HCT116 (cell line): ENCODE measurements at regions not wholly inside any gene's neighbourhood (a gene's known extent, or its start where the extent isn't known, plus 50 kb on each side); places are given as distances from the start of the nearest gene placed in this dataset.

Source experiments
- ATAC-seq: fragments of 200-7000 bp; cut with Tn5 transposase; 2 replicates; pipeline ENCODE4 v1.9.1; 2020; ENCODE audit warnings: mild to moderate bottlenecking, moderate library complexity
- BruUV-seq: library from RNA; stranded (reverse); fragments of 400-500 nt; replicated peaks from 2 replicates; lab custom pipeline; 2021; lab: Mats Ljungman, UMichigan
- CTCF ChIA-PET: fragments of 300-600 bp; sonication (Branson Sonifier 250); formaldehyde crosslinking; loops from one replicate; lab custom pipeline; 2021; ENCODE audit warnings: antibody characterized with exemption; lab: Charles Lee
- POLR2A ChIA-PET: fragments of 300-600, 350-600 bp; sonication (Branson Sonifier 250); formaldehyde crosslinking; loops from one replicate; lab custom pipeline; 2021; ENCODE audit warnings: antibody characterized with exemption; lab: Charles Lee
- RAD21 ChIA-PET, 2 experiments: fragments of 300-600 bp; sonication (Branson Sonifier 250); formaldehyde crosslinking; loops; one replicate each; lab custom pipeline; 2023; ENCODE audit warnings: low total read pairs in 2 of 2; ENCODE audit not compliant: uncharacterized antibody in 2 of 2, unreplicated experiment in 2 of 2, low non-redundant PET in 1 of 2; lab: Charles Lee
- DNase-seq: peaks from one replicate; pipeline ENCODE4 v3.0.0-alpha.2; 2010; ENCODE audit warnings: low read depth, low spot score
- H2AFZ ChIP-seq: fragments of 200-600 bp; shearing (Covaris generic), sonication (generic); 2 replicates; pipeline ENCODE4 v1.6.1; 2017; ENCODE audit warnings: low read depth, mixed run types, mixed read lengths, antibody characterized with exemption, low read length; ENCODE audit not compliant: poor library complexity, severe bottlenecking
- H3K27ac ChIP-seq: 2 replicates; pipeline ENCODE4 v1.5.1; 2012; ENCODE audit warnings: low read depth, low read length
- H3K27me3 ChIP-seq: fragments of 200-600 bp; sonication (generic); 2 replicates; pipeline ENCODE4 v1.6.1; 2016; ENCODE audit warnings: mixed run types, low read length, mixed read lengths; ENCODE audit not compliant: insufficient read depth
- H3K36me3 ChIP-seq, 2 experiments: fragments of 200-500 bp in 1 of 2; fragments of 200-600 bp in 1 of 2; sonication (Bioruptor generic) in 1 of 2; sonication (generic) in 1 of 2; 2 replicates each; pipeline versions ENCODE4 v1.5.1 to v1.6.1; 2014 to 2016; ENCODE audit warnings: low read length in 2 of 2, inconsistent platforms in 1 of 2, mixed read lengths in 1 of 2, mixed run types in 1 of 2; ENCODE audit not compliant: insufficient read depth in 2 of 2, control insufficient read depth in 1 of 2
- H3K4me1 ChIP-seq, 2 experiments: fragments of 200-600 bp in 1 of 2; sonication (generic) in 1 of 2; 2 replicates each; pipeline versions ENCODE4 v1.5.1 to v1.6.1; 2012 to 2017; ENCODE audit warnings: low read length in 2 of 2, inconsistent platforms in 1 of 2, mild to moderate bottlenecking in 1 of 2, mixed read lengths in 1 of 2, mixed run types in 1 of 2, moderate library complexity in 1 of 2; ENCODE audit not compliant: insufficient read depth in 2 of 2, control insufficient read depth in 1 of 2
- H3K4me2 ChIP-seq: fragments of 200-600 bp; sonication (generic); 2 replicates; pipeline ENCODE4 v1.6.1; 2017; ENCODE audit warnings: mixed run types, low read length, mixed read lengths
- H3K4me3 ChIP-seq, 2 experiments: fragments of 200-600 bp in 1 of 2; sonication (generic) in 1 of 2; replicated peaks in 1 of 2; 2 replicates each; pipeline ENCODE4 v1.5.1; 2011 to 2016; ENCODE audit warnings: low read length in 2 of 2, control low read depth in 1 of 2, low read depth in 1 of 2, mild to moderate bottlenecking in 1 of 2, mixed read lengths in 1 of 2, mixed run types in 1 of 2
- H3K79me2 ChIP-seq: fragments of 200-600 bp; sonication (generic); 2 replicates; pipeline ENCODE4 v1.6.1; 2017; ENCODE audit warnings: mild to moderate bottlenecking, mixed run types, low read length, moderate library complexity, mixed read lengths; ENCODE audit not compliant: insufficient read depth
- H3K9ac ChIP-seq: fragments of 200-600 bp; sonication (generic); 2 replicates; pipeline ENCODE4 v1.6.1; 2016; ENCODE audit warnings: low read length, mixed read lengths
- H3K9me2 ChIP-seq: fragments of 200-600 bp; sonication (generic), shearing (Covaris generic); 2 replicates; pipeline ENCODE4 v1.6.1; 2017; ENCODE audit warnings: mixed run types, mild to moderate bottlenecking, moderate library complexity; ENCODE audit not compliant: insufficient read depth
- H3K9me3 ChIP-seq, 2 experiments: fragments of 200-500 bp in 1 of 2; fragments of 200-600 bp in 1 of 2; sonication (Bioruptor generic) in 1 of 2; sonication (generic) in 1 of 2; 2 replicates each; pipeline ENCODE4 v1.6.1; 2014 to 2017; ENCODE audit warnings: low read length in 2 of 2, mixed read lengths in 2 of 2, inconsistent platforms in 1 of 2, low read depth in 1 of 2, mild to moderate bottlenecking in 1 of 2, mixed run types in 1 of 2, moderate library complexity in 1 of 2; ENCODE audit not compliant: control insufficient read depth in 1 of 2, insufficient read depth in 1 of 2
- H4K20me1 ChIP-seq: fragments of 200-600 bp; sonication (generic), shearing (Covaris generic); 2 replicates; pipeline ENCODE4 v1.6.1; 2017; ENCODE audit warnings: mixed run types, mild to moderate bottlenecking, moderate library complexity; ENCODE audit not compliant: insufficient read depth
- CBX3 ChIP-seq: IDR thresholded peaks from 2 replicates; pipeline ENCODE4 v1.6.1; 2012; ENCODE audit warnings: low read depth
- EGR1 ChIP-seq: IDR thresholded peaks from 2 replicates; pipeline ENCODE4 v1.6.1; 2012; ENCODE audit warnings: low read depth
- ELF1 ChIP-seq: IDR thresholded peaks from 2 replicates; pipeline ENCODE4 v1.6.1; 2012; ENCODE audit warnings: low read depth, borderline replicate concordance
- EZH2 ChIP-seq: fragments of 200-600 bp; sonication (generic); IDR thresholded peaks from 2 replicates; pipeline ENCODE4 v1.6.1; 2017; ENCODE audit warnings: antibody characterized with exemption, mixed run types
- FOSL1 ChIP-seq: IDR thresholded peaks from 2 replicates; pipeline ENCODE4 v1.6.1; 2012; ENCODE audit warnings: low read depth
- JUND ChIP-seq: IDR thresholded peaks from 2 replicates; pipeline ENCODE4 v1.6.1; 2012
- MAX ChIP-seq: IDR thresholded peaks from 2 replicates; pipeline ENCODE4 v1.6.1; 2012
- POLR2A ChIP-seq: IDR thresholded peaks from 2 replicates; pipeline ENCODE4 v1.7.0; 2011; ENCODE audit warnings: borderline replicate concordance; ENCODE audit not compliant: insufficient read depth, insufficient read length; ENCODE audit errors: extremely low read depth
- RAD21 ChIP-seq: IDR thresholded peaks from 2 replicates; pipeline ENCODE4 v1.6.1; 2012; ENCODE audit warnings: low read depth, mild to moderate bottlenecking
- REST ChIP-seq: IDR thresholded peaks from 2 replicates; pipeline ENCODE4 v1.6.1; 2012; ENCODE audit warnings: low read depth
- SIN3A ChIP-seq: IDR thresholded peaks from 2 replicates; pipeline ENCODE4 v1.6.1; 2012; ENCODE audit warnings: low read depth
- SP1 ChIP-seq: IDR thresholded peaks from 2 replicates; pipeline ENCODE4 v1.6.1; 2012; ENCODE audit warnings: low read depth
- SRF ChIP-seq: IDR thresholded peaks from 2 replicates; pipeline ENCODE4 v1.6.1; 2012; ENCODE audit warnings: low read depth
- TCF7L2 ChIP-seq: IDR thresholded peaks from 2 replicates; pipeline ENCODE4 v1.7.0; 2011; ENCODE audit warnings: borderline replicate concordance, inconsistent platforms; ENCODE audit not compliant: insufficient read depth, insufficient read length; ENCODE audit errors: extremely low read depth
- YY1 ChIP-seq: IDR thresholded peaks from 2 replicates; pipeline ENCODE4 v1.6.1; 2011; ENCODE audit warnings: low read length, low read depth, moderate library complexity, mild to moderate bottlenecking; ENCODE audit not compliant: insufficient replicate concordance; ENCODE audit errors: extremely low read depth
- ZBTB33 ChIP-seq: IDR thresholded peaks from 2 replicates; pipeline ENCODE4 v1.6.1; 2011; ENCODE audit warnings: mild to moderate bottlenecking, low read length, moderate library complexity; ENCODE audit not compliant: insufficient replicate concordance; ENCODE audit errors: extremely low read depth
- ZFX ChIP-seq: fragments of 450-650 bp; IDR thresholded peaks from 2 replicates; pipeline ENCODE4 v1.6.1; 2017
- ZNF274 ChIP-seq: fragments of 200-500 bp; sonication (Bioruptor generic); IDR thresholded peaks from 2 replicates; pipeline ENCODE4 v1.6.1; 2014; ENCODE audit warnings: mild to moderate bottlenecking, low read depth, low read length, inconsistent platforms
- intact Hi-C: fragments of 100-400 bp; cut with micrococcal nuclease; formaldehyde crosslinking; loops from 2 replicates; pipeline ENCODE4 v1.10.0; 2022

GRCh38 chr10:130999376-131000202 is 311.9 kb downstream of the TCERG1L start:
- CTCF ChIA-PET: no interaction called here
- Histone ChIP-seq H3K79me2 (no peaks in the 10 kb centered on the region), H3K9me3 (no peaks in the 10 kb centered on the region), H3K4me2 (no peak overlapping the region), H3K9me2 (no peaks in the 10 kb centered on the region), H4K20me1 (no peaks in the 10 kb centered on the region), H3K4me1 (no peaks in the 10 kb centered on the region), H3K27ac (no peak overlapping the region), H3K36me3 (no peaks in the 10 kb centered on the region), H3K9ac (no peak overlapping the region), H3K27me3 (no peaks in the 10 kb centered on the region), H2AFZ (no peak overlapping the region), H3K4me3 (no peak overlapping the region)
- TF ChIP-seq YY1 (no peak), CBX3 (no peak), EGR1 (no peak), ZBTB33 (no peak), SRF (no peak), ZNF274 (no peak), EZH2 (no peak), FOSL1 (no peak), MAX (no peak), RAD21 (no peak), ZFX (no peak), TCF7L2 (no peak), POLR2A (no peak), ELF1 (no peak), SP1 (no peak), SIN3A (no peak), JUND (no peak), REST (no peak)
- ATAC-seq (no peak), DNase-seq (no peak)
- intact Hi-C loops: no loop called here
- POLR2A ChIA-PET: no interaction called here
- RAD21 ChIA-PET: no interaction called here
- no TSS peak for BruUV-seq
